CD4-positive, alpha-beta T cell (primary cell): ENCODE measurements at regions not wholly inside any gene's neighbourhood (a gene's known extent, or its start where the extent isn't known, plus 50 kb on each side); places are given as distances from the start of the nearest gene placed in this dataset.

Source experiments
- ATAC-seq: fragments of 200-7000 bp; cut with Tn5 transposase; one replicate; pipeline ENCODE4 v1.10.0; 2022; ENCODE audit warnings: mild to moderate bottlenecking; ENCODE audit not compliant: poor library complexity
- CTCF ChIA-PET: fragments of 350-600 bp; sonication (Branson Sonifier 250); formaldehyde crosslinking; loops from one replicate; lab custom pipeline; 2021; ENCODE audit warnings: antibody characterized with exemption, inconsistent platforms; lab: Charles Lee
- POLR2A ChIA-PET: fragments of 350-600 bp; sonication (Branson Sonifier 250); formaldehyde crosslinking; loops from one replicate; lab custom pipeline; 2021; ENCODE audit warnings: antibody characterized with exemption, inconsistent platforms; lab: Charles Lee
- DNase-seq, 14 experiments: peaks; one replicate each; pipeline ENCODE4 v3.0.0-alpha.2; 2013 to 2020; ENCODE audit warnings: mixed read lengths in 2 of 14
- H3K27ac ChIP-seq, 2 donors: one replicate each; pipeline versions ENCODE4 v1.5.1 to v1.7.0; 2013; ENCODE audit warnings: low read length in 2 of 2, low read depth in 1 of 2, mild to moderate bottlenecking in 1 of 2
- H3K27me3 ChIP-seq, 2 experiments: 1 replicate in 1 of 2; 2 replicates in 1 of 2; pipeline versions ENCODE4 v1.6.1 to v1.7.0; 2013; ENCODE audit warnings: low read length in 2 of 2, control low read depth in 1 of 2, mild to moderate bottlenecking in 1 of 2, moderate library complexity in 1 of 2; ENCODE audit not compliant: insufficient read depth in 2 of 2, control insufficient read depth in 1 of 2
- H3K36me3 ChIP-seq: one replicate; pipeline ENCODE4 v1.6.1; 2013; ENCODE audit warnings: low read length, control low read depth; ENCODE audit not compliant: insufficient read depth
- H3K4me1 ChIP-seq: one replicate; pipeline ENCODE4 v1.6.1; 2013; ENCODE audit warnings: low read length, control low read depth; ENCODE audit not compliant: insufficient read depth
- H3K4me3 ChIP-seq: one replicate; pipeline ENCODE4 v1.5.1; 2013; ENCODE audit warnings: mild to moderate bottlenecking, low read length, moderate library complexity
- H3K9me3 ChIP-seq, 2 experiments: 1 replicate in 1 of 2; 2 replicates in 1 of 2; pipeline versions ENCODE4 v1.6.1 to v1.7.0; 2013; ENCODE audit warnings: low read length in 2 of 2, mild to moderate bottlenecking in 2 of 2, control low read depth in 1 of 2, moderate library complexity in 1 of 2; ENCODE audit not compliant: control insufficient read depth in 1 of 2, insufficient read depth in 1 of 2
- H3K27ac Mint-ChIP-seq: one replicate; pipeline ENCODE4 v1.8.0; 2020; ENCODE audit warnings: mixed read lengths
- H3K27me3 Mint-ChIP-seq: one replicate; pipeline ENCODE4 v1.8.0; 2021; ENCODE audit warnings: mixed read lengths
- H3K36me3 Mint-ChIP-seq: one replicate; pipeline ENCODE4 v1.8.0; 2021; ENCODE audit warnings: low read depth, mixed read lengths
- H3K4me1 Mint-ChIP-seq: one replicate; pipeline ENCODE4 v1.8.0; 2021; ENCODE audit warnings: low read depth, mixed read lengths
- H3K4me3 Mint-ChIP-seq: one replicate; pipeline ENCODE4 v1.8.0; 2020; ENCODE audit warnings: mild to moderate bottlenecking, mixed read lengths
- H3K9me3 Mint-ChIP-seq: one replicate; pipeline ENCODE4 v1.8.0; 2020; ENCODE audit warnings: mixed read lengths
- CTCF ChIP-seq: fragments of 200-600 bp; IDR thresholded peaks from one replicate; pipeline ENCODE4 v1.8.0; 2022; ENCODE audit warnings: antibody characterized with exemption, mild to moderate bottlenecking
- intact Hi-C, 2 experiments: fragments of 100-400 bp; cut with DNase I in 1 of 2; cut with micrococcal nuclease in 1 of 2; formaldehyde crosslinking; loops; one replicate each; pipeline versions ENCODE4 v1.15.1 to v1.9.0; 2023 to 2025; cut with DNase I, micrococcal nuclease

- Mint-ChIP-seq H3K27me3 (peaks cover 13% of the 10 kb centered on the region), H3K27ac (no peak overlapping the region), H3K9me3 (peaks cover 2% of the 10 kb centered on the region), H3K4me3 (no peak overlapping the region), H3K4me1 (no peaks in the 10 kb centered on the region), H3K36me3 (no peaks in the 10 kb centered on the region)
- intact Hi-C loops: no loop called here
- no peaks in the 10 kb centered on the region for H3K27me3 ChIP-seq
- no peak for DNase-seq
- CTCF ChIA-PET: no interaction called here
- H3K36me3 ChIP-seq: no peaks in the 10 kb centered on the region
- H3K4me1 ChIP-seq: no peaks in the 10 kb centered on the region
- no peak for TF ChIP-seq CTCF
- ATAC-seq: no peak
- H3K9me3 ChIP-seq: peaks cover 0 to 4% of the 10 kb centered on the region in 2 experiments
- H3K27ac ChIP-seq: no peak overlapping the region
- H3K4me3 ChIP-seq: no peak overlapping the region
- POLR2A ChIA-PET: no interaction called here
Observed at GRCh38 chr15:95394186-95395067, 936.1 kb upstream of the NR2F2 start.

GRCh38 chr15:95400428-95400827 lies 930.1 kb upstream of the NR2F2 start:
- Histone ChIP-seq H3K27me3 (no peaks in the 10 kb centered on the region), H3K9me3 (no peaks in the 10 kb centered on the region)
- ATAC-seq: no peak

GRCh38 chr15:95401587-95401986 lies 928.9 kb upstream of the NR2F2 start:
- Histone ChIP-seq H3K36me3 (no peaks in the 10 kb centered on the region), H3K4me3 (no peak overlapping the region), H3K27ac (no peak overlapping the region), H3K4me1 (no peaks in the 10 kb centered on the region), H3K9me3 (no peaks in the 10 kb centered on the region), H3K27me3 (no peaks in the 10 kb centered on the region)
- no peak for TF ChIP-seq CTCF
- DNase-seq: no peak
- Mint-ChIP-seq H3K36me3 (no peaks in the 10 kb centered on the region), H3K27ac (no peak overlapping the region), H3K9me3 (no peaks in the 10 kb centered on the region), H3K4me1 (no peaks in the 10 kb centered on the region), H3K4me3 (no peak overlapping the region), H3K27me3 (peaks cover 6% of the 10 kb centered on the region)
- ChIA-PET CTCF (no interaction called here), POLR2A (no interaction called here)
- no peak for ATAC-seq
- intact Hi-C loops: no loop called here

More at GRCh38 chr15:95400428-95400827, 930.1 kb upstream of the NR2F2 start:
- Histone ChIP-seq H3K4me3 (no peak overlapping the region), H3K36me3 (no peaks in the 10 kb centered on the region), H3K27ac (no peak overlapping the region), H3K4me1 (no peaks in the 10 kb centered on the region)
- POLR2A ChIA-PET: no interaction called here
- TF ChIP-seq CTCF: no peak
- Mint-ChIP-seq H3K4me3 (no peak overlapping the region), H3K4me1 (no peaks in the 10 kb centered on the region), H3K27me3 (peaks cover 9% of the 10 kb centered on the region), H3K9me3 (no peaks in the 10 kb centered on the region), H3K27ac (no peak overlapping the region), H3K36me3 (no peaks in the 10 kb centered on the region)
- DNase-seq: no peak
- CTCF ChIA-PET: no interaction called here
- intact Hi-C loops: no loop called here
